GM18507 (cell line): ENCODE measurements at regions not wholly inside any gene's neighbourhood (a gene's known extent, or its start where the extent isn't known, plus 50 kb on each side); places are given as distances from the start of the nearest gene placed in this dataset.
"Not testable (repeated sequence)": the region's sequence is repeated elsewhere in the genome, so short reads cannot be mapped to it uniquely, and the experiment has no call there.

Source experiments
- DNase-seq: peaks from one replicate; pipeline ENCODE4 v3.0.0; 2011; ENCODE audit warnings: low read depth; ENCODE audit not compliant: insufficient read length; ENCODE audit errors: extremely low spot score
- FAIRE-seq: peaks from 2 replicates; lab custom pipeline; 2011; peaks lifted over from hg19 to GRCh38; lab: Jason Lieb, UNC

DNA sequence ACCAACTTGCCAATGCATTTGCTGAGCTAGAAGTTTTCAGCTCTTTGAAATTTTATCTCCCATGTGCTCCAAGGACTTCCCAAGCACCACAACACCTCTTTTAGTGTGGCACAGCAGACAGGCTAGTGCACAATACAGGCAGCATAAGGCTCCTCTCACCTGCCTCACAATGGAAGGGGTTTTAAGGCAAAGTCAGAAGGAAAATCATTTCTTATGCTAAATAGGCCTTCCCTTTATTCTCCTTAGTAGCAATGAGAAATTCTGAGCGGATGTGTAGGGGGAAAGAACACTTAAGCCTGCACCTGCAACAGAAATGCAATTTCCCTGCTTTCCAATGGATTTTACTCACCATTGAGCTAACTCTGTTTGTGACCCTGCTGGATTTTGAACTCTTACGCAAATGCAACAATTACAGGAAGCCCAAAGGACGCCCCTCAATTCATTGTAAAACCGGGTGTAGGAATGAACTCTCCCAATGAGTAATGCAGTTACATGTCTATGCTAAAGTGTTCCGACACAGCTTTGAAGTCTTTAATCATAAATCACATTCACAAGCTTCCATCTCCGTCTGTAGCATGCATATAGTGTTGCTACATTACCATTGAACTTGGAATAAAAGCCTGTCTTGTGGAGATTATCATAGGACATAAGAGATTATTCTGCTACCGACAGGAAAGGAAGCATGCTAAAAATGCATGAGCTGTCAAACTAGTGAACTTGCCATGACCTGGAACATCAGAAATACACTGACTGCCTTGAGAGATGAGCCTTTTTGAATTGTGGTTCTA is 1084.9 kb downstream of the RPA4 start:
- DNase-seq, result no peak
- no peak for FAIRE-seq

DNA sequence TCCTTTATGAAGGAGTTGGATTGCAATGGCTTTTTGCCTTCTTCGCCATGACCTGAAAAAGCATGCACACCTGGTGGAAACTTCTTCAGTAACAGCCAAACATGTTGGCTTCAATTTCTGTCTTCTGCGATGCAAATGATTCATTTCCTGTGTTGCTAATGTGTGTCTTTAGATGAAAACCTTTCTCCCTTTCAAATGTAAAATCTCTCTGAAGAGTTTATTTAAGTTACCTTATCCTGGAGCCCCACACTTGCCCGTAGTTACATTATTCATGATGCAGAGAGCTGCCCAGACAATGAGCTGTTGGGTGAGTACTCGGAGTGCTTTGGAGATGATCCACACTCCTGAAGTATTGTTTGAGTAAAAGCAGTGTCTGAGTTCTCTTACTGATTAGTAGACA is 1100.9 kb downstream of the RPA4 start:
- FAIRE-seq (no peak), DNase-seq (no peak)

DNA sequence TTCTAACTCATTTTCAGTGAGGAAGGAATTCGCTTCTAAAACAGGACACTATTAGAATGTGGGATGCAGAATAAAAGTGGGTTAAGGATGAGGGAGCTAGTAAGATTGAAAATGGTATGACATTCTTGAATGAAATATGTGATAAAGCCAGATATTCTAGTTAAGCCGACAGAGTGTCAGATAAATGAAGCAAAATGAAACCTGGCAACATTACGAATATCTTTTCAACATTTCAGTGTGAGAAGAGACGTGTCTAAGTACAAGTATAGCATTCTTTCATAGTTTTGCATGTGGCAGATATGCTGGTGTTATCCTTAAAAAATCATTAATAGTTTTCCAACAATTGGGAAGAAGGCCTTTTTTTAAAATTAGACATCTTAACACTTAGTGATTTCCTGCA is 1101.4 kb downstream of the RPA4 start:
- FAIRE-seq (no peak), DNase-seq (no peak)

DNA sequence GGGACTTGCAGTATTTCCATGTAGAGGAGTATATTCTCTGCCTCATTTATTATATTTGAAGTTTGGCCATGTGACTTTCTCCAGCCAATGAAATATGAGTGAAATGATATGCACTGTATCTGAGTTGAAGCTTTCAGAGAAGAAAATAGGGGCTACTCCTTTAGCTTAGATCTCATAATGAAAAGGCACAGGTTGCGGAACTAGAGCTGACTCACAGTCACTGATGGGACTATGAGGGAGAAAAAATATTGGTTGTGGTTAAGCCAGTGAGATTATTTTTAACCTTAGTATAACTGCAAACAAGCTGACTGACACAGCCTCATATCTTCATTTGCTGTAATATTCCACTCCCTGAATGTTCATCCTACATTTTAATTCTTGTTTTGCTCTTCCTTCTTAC is 1104.3 kb downstream of the RPA4 start:
- no peak for FAIRE-seq

DNA sequence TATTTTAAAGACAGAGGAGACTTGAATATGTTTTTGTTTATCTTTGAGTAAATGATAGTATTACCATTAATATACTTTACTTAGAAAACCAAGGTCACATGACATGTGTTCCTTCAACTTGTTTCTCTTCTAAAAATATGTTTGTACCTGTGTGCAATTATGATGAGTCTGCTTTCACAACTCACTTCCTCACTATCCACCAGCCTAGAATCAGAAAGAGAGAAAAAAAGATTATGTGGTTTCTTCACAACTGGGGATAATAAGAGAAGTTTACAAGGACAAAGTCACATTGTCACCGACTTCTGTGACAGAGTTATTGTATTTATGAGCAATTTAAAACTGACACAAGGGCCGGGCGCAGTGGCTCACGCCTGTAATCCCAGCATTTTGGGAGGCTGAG is 1112.1 kb downstream of the RPA4 start:
- DNase-seq (no peak), FAIRE-seq (no peak)

More for the DNA sequence above, 1104.3 kb downstream of the RPA4 start:
- no peak for DNase-seq

DNA sequence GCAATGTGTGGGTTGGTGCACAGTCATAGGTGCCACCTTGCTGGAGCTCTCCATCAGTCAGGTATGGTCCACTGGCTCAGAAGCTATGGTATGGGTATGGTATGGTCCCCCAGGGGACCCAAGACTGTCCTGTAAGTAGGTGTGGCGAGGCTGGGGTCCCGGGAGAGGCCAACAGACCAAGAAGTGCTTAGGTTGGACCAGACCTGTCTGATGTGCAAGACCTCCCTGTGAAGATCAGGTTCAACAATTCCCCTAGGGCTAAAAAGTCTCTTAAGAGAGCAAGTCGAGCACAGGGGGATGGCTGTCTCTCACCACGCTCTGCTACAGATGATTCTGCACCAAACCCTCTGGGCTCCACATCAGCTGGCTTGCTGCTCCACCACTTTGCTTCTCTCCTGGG is 1145.0 kb downstream of the RPA4 start:
- DNase-seq, result no peak
- FAIRE-seq, result no peak

DNA sequence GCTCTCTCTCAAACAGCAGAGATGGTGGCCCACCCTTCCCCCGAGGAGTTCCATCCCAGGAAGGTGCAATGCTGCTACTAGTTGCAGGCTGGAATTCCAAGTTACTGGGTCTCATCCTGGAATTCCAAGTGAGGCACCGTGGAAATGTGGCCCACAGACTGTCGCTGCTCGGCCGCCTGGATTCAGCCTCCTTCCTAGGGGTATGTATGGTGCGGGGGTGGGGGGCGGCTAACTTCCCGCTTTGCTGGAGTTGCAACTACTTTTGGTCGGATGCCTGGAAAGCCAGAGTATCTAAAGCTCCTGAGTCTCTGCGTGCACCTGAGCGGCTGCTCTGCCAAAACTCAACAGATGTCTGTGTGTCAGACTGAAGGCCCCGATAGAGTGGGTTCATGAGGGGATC is 1146.2 kb downstream of the RPA4 start:
- DNase-seq (no peak), FAIRE-seq (no peak)

DNA sequence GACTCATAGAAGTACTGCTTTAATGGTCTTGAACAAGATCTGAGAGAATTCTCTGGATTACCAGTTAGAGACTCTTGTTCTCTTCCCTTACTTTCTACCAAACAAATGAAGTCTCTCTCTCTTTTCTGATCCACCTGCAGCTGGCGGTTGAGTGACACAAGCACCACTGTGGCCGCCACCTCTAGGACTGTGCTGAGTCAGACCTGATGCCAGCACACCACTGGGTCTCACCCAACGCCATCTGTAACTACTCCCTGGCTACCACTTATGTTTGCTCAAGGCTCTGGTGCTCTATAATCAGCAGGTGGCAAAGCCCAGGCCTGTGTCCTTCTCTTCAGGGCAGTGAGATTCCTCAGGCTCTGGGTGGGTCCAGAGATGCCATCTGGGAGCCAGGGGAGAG is 1173.5 kb downstream of the RPA4 start:
- no peak for FAIRE-seq

DNA sequence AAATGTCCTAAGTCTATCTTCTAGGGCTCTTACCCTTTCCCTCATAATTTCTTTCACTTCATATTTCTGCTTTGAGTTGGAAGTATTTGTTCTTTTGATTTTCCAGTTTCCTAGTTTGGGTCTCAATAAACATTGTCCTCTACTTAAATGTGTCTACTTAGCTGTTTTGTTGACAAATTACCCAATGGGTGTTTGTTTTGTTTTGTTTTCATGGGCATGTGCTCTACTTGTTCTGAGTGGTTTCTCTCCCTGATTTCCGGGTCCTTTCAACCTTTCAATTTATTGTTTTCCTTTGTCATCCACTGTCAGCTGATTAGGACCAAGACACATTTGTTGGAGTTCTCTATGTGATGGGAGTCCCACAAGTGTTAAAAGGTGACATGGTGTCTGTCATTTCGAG is 1181.4 kb downstream of the RPA4 start:
- FAIRE-seq, result no peak
- no peak for DNase-seq

More for the DNA sequence above, 1173.5 kb downstream of the RPA4 start:
- DNase-seq, result no peak

DNA sequence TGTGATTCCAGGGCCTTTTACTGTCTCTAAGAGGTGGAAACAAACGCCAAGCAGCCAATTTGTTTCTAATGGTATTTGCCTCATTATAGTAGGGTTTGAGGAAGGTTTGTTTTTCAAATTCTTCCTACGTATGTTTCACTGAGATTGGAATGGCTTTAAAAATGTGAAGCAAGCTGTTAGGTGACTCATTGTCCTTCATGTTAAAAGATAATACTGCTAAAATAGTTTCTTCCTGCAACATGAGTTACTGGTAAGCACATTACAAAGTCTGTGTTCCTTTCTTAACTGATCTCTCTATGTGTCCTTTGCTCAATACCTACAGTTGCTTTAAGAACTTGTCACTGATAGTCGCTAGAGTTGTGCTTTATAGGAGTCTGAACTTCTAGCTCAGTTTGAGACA is 1183.9 kb downstream of the RPA4 start:
- DNase-seq (no peak), FAIRE-seq (no peak)

DNA sequence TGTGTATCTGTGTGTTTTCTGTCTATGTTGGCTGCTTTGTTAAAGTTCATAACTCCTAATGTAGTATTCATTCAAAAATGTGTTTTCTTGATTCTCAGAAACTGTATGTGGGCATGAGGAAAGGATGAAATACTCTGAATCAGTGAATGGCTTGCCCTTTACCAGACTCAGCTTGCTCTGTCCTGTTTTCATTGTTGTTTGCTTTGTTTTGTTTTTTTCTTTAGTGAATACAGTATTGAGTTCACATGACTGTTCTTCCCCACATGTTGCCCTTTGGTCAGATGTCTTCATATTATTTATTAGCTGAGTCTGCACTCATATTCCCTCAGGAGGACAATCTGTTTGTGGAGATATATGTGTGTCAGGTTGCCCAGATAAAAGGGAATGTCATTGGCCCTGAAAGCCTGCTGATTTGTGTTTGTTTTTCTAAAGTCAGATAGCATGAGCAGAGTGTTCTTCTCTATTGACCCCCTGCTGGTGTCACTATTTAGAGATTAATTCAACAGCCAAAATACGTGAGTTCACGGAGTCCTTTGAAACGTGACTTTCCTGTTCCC is 1184.4 kb downstream of the RPA4 start:
- FAIRE-seq (no peak), DNase-seq (no peak)

DNA sequence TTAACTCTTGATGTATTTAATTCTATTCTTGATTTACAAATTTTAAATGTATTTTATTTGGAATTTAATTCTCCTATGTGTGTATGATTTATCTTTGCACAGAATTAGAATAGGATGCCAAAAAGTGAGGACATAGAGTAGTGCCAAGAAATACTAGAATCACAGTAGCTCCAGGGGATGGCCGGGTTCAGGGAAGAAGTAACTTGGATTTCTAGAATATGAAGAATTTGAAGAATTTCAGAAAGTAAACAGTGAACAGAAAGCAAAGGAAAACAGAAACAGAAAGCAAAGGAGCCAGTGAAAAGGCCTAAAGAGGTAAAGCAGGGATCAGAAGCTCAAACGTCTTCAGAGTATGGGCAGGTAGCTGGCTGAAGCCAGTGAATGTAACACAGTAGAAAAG is 1187.6 kb downstream of the RPA4 start:
- no peak for DNase-seq
- FAIRE-seq, result no peak

DNA sequence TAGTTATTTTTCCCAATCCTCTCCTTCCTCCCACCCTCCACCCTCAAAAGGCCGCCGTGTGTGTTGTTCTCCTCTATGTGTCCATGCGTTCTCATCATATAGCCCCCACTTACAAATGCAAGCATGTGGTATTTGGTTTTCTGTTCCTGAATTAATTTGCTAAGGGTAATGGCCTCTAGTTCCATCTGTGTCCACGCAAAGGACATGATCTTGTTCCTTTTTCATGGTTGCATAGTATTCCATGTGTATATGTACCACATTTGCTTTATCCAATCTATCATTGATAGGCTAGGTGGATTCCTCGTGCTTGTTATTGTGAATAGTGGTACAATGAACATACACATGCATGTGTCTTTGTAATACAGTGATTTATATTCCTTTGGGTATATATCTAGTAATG is 1193.7 kb downstream of the RPA4 start:
- FAIRE-seq (no peak), DNase-seq (no peak)

DNA sequence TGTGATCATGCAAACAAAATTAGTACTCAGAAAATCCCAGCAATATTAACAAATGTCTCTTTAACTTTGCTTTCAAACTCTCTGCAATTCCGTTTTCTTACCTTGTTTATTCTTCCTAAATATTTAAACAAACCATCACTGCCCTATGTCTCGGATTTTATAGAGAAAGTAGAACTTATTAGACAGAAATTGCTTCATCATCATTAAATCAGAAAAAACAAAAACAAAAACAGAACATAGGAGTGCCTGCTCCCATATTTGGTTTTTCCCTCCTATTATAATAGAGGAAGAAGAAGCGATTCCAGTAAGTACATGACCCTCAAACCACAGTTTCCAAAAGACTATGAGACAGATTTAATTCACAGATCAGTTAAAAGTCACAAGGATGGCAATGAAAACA is 1228.0 kb downstream of the RPA4 start:
- no peak for DNase-seq
- no peak for FAIRE-seq

DNA sequence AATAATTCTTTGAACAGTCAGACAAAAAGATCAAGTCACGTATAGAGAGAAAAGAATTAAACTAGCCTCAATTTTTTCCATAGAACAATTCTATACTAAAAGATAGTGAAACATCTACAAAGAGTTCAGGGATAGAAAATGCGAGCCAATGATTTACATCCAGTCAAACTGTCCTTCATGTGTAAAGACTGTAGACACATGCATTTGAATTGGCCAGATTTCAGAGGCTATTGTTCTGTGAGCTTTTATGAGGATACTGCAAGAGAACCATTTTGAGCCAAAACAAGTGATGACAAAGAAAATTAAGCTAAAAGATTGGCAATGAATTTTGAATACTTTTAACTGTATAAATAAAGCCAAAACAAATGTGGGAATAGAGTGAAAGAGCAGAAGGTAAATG is 1230.3 kb downstream of the RPA4 start:
- no peak for DNase-seq
- FAIRE-seq, result no peak

DNA sequence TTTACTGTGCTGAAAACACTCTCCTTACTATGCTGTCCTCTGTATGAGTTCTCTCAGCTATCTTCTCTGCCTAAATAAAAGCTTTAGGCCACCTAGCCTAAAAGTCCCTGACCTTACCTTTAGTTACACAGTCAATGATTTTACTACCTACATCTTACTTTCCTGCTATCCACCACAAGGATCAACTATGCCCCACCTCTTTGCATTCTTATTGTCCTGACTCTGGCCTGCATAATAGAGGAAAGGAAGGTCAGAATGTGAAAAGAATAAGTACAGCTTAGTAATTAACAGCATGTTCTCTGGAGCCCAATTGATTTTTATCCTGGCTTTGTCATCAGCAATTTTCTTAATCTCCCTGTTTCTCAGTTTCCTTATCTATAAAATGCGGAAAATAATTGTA is 1257.8 kb downstream of the RPA4 start:
- FAIRE-seq (no peak), DNase-seq (no peak)

DNA sequence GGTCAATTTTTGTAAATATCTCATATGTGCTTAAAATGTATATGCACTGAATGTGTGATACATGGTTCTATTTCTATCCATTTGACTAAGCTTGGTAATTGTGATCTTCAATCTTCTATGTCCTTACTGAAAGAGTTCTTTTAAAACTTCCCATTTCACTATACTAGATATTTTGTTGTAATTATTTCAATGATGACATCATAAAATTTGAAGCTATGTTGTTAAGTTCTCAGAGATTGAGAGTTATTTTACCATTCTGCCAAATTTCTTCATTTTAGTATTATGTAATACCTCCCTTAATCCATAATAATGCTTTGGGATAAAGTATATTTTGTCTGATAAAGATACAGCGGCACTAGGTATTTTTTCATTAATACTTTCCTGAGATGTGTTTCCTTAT is 1307.3 kb downstream of the RPA4 start:
- DNase-seq (no peak), FAIRE-seq (no peak)

DNA sequence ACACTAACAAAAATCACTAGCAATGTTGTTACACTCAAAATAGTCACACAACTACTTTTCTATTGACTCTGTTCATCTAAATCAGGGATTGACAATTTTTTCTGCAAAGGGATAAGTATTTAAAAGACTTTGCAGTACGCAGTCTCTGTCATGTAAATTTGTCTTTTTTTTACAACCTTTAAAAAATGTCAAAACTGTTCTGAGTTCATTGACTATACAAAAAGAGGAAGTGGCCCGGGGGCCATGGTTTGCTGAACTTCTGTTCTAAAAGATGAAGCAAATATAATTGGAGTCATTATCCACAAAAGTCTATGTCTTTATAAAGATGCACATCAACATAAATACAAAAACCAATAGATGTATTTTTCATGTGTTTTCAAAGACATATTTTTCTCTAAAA is 1310.3 kb downstream of the RPA4 start:
- DNase-seq (no peak), FAIRE-seq (no peak)

DNA sequence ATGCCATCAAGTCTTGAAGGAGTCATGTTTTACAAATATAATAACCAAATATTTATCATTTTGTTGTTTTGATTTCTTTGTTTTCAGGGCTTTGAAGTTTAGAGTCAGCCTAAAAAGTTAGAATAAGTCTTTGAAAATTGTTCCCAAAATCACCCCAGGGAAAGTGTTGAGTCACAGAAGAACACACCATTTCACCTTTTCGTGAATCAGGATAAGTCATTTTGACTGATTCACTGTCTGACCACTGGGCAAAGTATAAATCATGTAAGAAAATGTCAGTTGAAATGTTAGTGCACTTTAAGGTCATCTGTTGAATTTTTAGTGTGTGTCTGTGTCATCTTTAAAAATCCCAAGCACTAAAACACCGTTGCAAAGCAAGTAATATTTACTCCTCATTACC is 1320.1 kb downstream of the RPA4 start:
- no peak for DNase-seq
- no peak for FAIRE-seq

DNA sequence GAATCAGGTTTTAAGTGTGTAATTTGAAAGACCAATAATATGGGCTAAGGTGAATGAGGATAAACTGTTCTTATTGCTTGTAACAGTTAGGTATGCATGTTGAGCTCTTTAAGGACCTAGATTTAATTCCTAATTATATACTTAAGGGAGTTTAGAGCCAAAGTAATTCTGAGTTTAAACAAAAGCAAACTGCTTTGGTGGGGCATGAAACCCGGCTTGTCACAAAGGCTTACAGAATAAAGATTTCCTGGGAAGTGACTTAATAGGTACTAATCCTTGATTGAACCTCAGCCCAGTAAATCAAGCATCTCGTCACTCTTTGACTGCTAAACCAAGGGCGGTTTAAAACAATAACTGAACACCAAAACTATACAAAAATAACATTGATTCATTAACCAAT is 1324.2 kb downstream of the RPA4 start:
- DNase-seq (no peak), FAIRE-seq (no peak)

DNA sequence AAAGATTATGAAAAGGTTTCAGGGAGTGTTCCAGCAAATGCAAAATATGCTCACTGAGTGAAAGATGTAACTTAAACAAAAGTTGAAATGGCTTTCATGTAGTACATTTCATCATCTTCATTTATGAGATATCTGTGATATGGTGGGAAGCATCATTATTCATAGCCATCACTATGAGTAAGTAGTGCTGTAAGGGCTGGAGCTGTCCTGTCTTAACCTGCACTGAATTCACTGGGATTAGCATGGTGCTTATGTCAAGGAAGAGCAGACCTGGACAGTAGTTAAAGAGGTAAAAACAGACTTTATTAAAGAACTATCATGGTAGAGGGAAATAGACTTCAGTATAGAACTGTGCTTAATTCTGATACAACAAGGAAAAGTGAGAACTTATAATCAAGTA is 1347.3 kb downstream of the RPA4 start:
- DNase-seq, result no peak
- no peak for FAIRE-seq

DNA sequence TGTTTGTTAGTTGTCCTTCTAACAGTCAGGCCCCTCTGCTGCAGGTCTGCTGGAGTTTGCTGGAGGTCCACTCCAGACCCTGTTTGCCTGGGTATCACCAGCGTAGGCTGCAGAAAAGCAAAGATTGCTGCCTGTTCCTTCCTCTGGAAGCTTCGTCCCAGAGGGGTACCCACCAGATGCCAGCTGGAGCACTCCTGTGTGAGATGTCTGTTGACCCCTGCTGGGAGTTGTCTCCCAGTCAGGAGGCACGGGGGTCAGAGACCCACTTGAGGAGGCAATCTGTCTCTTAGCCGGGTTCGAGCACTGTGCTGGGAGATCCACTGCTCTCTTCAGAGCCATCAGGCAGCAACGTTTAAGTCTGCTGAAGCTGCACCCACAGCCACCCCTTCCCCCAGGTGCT is 1356.4 kb downstream of the RPA4 start:
- DNase-seq, FAIRE-seq: not testable (repeated sequence)
